Aorta (tissue), 5 donors: ENCODE measurements at regions not wholly inside any gene's neighbourhood (a gene's known extent, or its start where the extent isn't known, plus 50 kb on each side); places are given as distances from the start of the nearest gene placed in this dataset.
A peak's percentile ranks its signal among the peaks of the same experiment; 100 is the strongest.

Experiments used
- ATAC-seq: fragments of 200-7000 bp; cut with Tn5 transposase; one replicate; pipeline ENCODE4 v1.9.1; 2022; ENCODE audit warnings: moderate library complexity; ENCODE audit not compliant: low FRiP score
- DNase-seq, 2 donors: peaks; one replicate each; pipeline ENCODE4 v3.0.0-alpha.2; 2020
- H3K27ac ChIP-seq, 2 donors: one replicate each; pipeline ENCODE4 v1.5.1; 2013; ENCODE audit warnings: low read length in 2 of 2, mild to moderate bottlenecking in 2 of 2, moderate library complexity in 2 of 2, control low read depth in 1 of 2, inconsistent platforms in 1 of 2, low read depth in 1 of 2
- H3K27me3 ChIP-seq, 2 donors: one replicate each; pipeline ENCODE4 v1.6.1; 2013; ENCODE audit warnings: control low read depth in 1 of 2, low read length in 1 of 2, mild to moderate bottlenecking in 1 of 2, moderate library complexity in 1 of 2; ENCODE audit not compliant: insufficient read depth in 2 of 2, control insufficient read depth in 1 of 2
- H3K36me3 ChIP-seq, 2 donors: one replicate each; pipeline ENCODE4 v1.6.1; 2013; ENCODE audit warnings: control low read depth in 1 of 2, low read length in 1 of 2, mild to moderate bottlenecking in 1 of 2; ENCODE audit not compliant: insufficient read depth in 2 of 2, control insufficient read depth in 1 of 2
- H3K4me1 ChIP-seq, 2 donors: one replicate each; pipeline ENCODE4 v1.6.1; 2013; ENCODE audit warnings: low read length in 2 of 2, control low read depth in 1 of 2, mild to moderate bottlenecking in 1 of 2, moderate library complexity in 1 of 2; ENCODE audit not compliant: insufficient read depth in 2 of 2, control insufficient read depth in 1 of 2
- H3K4me3 ChIP-seq, 2 donors: one replicate each; pipeline ENCODE4 v1.5.1; 2013; ENCODE audit warnings: low read length in 2 of 2, control low read depth in 1 of 2, mild to moderate bottlenecking in 1 of 2
- H3K9me3 ChIP-seq: one replicate; pipeline ENCODE4 v1.6.1; 2013; ENCODE audit warnings: mild to moderate bottlenecking, low read length; ENCODE audit not compliant: control insufficient read depth
- WGBS, 2 donors: extraction: QIAGEN DNeasy Blood & Tissue Kit; methylation state at CpG; one replicate each; pipeline ENCODE4 v1.1.7; 2013; 5-methylcytosine and 5-hydroxymethylcytosine counted together
- intact Hi-C, 2 donors: fragments of 100-400 bp; cut with DNase I; formaldehyde crosslinking; loops; one replicate each; pipeline versions ENCODE4 v1.14.2 to v1.15.0; 2022
- donor health status: healthy with polysubstance abuse.
- donor health status: Bipolar disorder and iron deficiency.
- donor health status: DM: no; HTN: no; CAD: no.
- donor health status: DM: no; HTN: no; CAD: no.
- donor health status: DM: yes; HTN: yes; CAD: no.

GRCh38 chr1:5273280-5274003 is 619.0 kb downstream of the AJAP1 start:
- intact Hi-C loops = no loop called here
- H3K27me3 ChIP-seq = no peaks in the 10 kb centered on the region
- no peak overlapping the region for H3K27ac ChIP-seq
- ATAC-seq (no peak), DNase-seq (no peak)
- H3K9me3 ChIP-seq = peaks cover 2% of the 10 kb centered on the region
- H3K4me3 ChIP-seq = no peak overlapping the region
- no peaks in the 10 kb centered on the region for H3K36me3 ChIP-seq
- 35 to 55% methylated on average over 3 of the region's 3 CpGs for WGBS, 2 donors
- no peaks in the 10 kb centered on the region for H3K4me1 ChIP-seq

GRCh38 chr1:5272325-5272724 is 617.9 kb downstream of the AJAP1 start:
- Histone ChIP-seq H3K9me3 (peaks cover 2% of the 10 kb centered on the region), H3K36me3 (no peaks in the 10 kb centered on the region), H3K27ac (no peak overlapping the region), H3K27me3 (no peaks in the 10 kb centered on the region), H3K4me3 (no peak overlapping the region), H3K4me1 (no peaks in the 10 kb centered on the region)
- DNase-seq = no peak
- ATAC-seq = no peak
- WGBS, 2 donors = 80 to 81% methylated on average over 7 of the region's 7 CpGs
- intact Hi-C loops = no loop called here

GRCh38 chr1:5271264-5271663 is 616.9 kb downstream of the AJAP1 start:
- peaks cover 2% of the 10 kb centered on the region for H3K9me3 ChIP-seq
- intact Hi-C loops = no loop called here
- H3K36me3 ChIP-seq = no peaks in the 10 kb centered on the region
- no peak for ATAC-seq
- H3K4me3 ChIP-seq = no peak overlapping the region
- DNase-seq = no peak
- no peaks in the 10 kb centered on the region for H3K27me3 ChIP-seq
- 88 to 93% methylated on average over 2 of the region's 2 CpGs for WGBS, 2 donors
- H3K4me1 ChIP-seq = no peaks in the 10 kb centered on the region
- H3K27ac ChIP-seq = no peak overlapping the region

GRCh38 chr1:5269901-5270300 is 615.5 kb downstream of the AJAP1 start:
- peaks cover 2% of the 10 kb centered on the region for H3K9me3 ChIP-seq
- H3K4me1 ChIP-seq = no peaks in the 10 kb centered on the region
- no peak overlapping the region for H3K27ac ChIP-seq
- no peaks in the 10 kb centered on the region for H3K27me3 ChIP-seq
- 96 to 100% methylated on average over 3 of the region's 3 CpGs for WGBS, 2 donors
- intact Hi-C loops = no loop called here
- DNase-seq = no peak
- no peak overlapping the region for H3K4me3 ChIP-seq
- ATAC-seq = no peak
- no peaks in the 10 kb centered on the region for H3K36me3 ChIP-seq

GRCh38 chr1:5267603-5268235 is 613.3 kb downstream of the AJAP1 start:
- WGBS, 2 donors = 40% methylated on average over 14 of the region's 14 CpGs
- DNase-seq (peak in 1 of 2 donors; percentile 25), ATAC-seq (no peak)
- H3K27me3 ChIP-seq = no peaks in the 10 kb centered on the region
- no peaks in the 10 kb centered on the region for H3K4me1 ChIP-seq
- no peak overlapping the region for H3K27ac ChIP-seq
- peaks cover 2% of the 10 kb centered on the region for H3K9me3 ChIP-seq
- no peak overlapping the region for H3K4me3 ChIP-seq
- no peaks in the 10 kb centered on the region for H3K36me3 ChIP-seq
- intact Hi-C loops = no loop called here

- Histone ChIP-seq H3K27ac (no peak overlapping the region), H3K27me3 (no peaks in the 10 kb centered on the region), H3K36me3 (no peaks in the 10 kb centered on the region), H3K4me1 (no peaks in the 10 kb centered on the region), H3K4me3 (no peak overlapping the region), H3K9me3 (peaks cover 3% of the 10 kb centered on the region)
- intact Hi-C loops = no loop called here
- ATAC-seq = no peak
- peak in 1 of 2 donors; percentile 63 for DNase-seq
- WGBS, 2 donors = 57 to 60% methylated on average over 14 of the region's 14 CpGs
Observed at GRCh38 chr1:5265438-5266075, 611.1 kb downstream of the AJAP1 start.

- peak in 1 of 2 donors; percentile 7 for DNase-seq
- WGBS, 2 donors = 62% methylated on average over 6 of the region's 6 CpGs
Observed at GRCh38 chr1:5264476-5264875, 610.1 kb downstream of the AJAP1 start.

GRCh38 chr1:5256793-5257192 is 602.4 kb downstream of the AJAP1 start:
- DNase-seq (no peak), ATAC-seq (no peak)
- no peak overlapping the region for H3K27ac ChIP-seq
- H3K4me3 ChIP-seq = no peak overlapping the region
- peaks cover 7% of the 10 kb centered on the region for H3K9me3 ChIP-seq
- WGBS, 2 donors = 56 to 57% methylated on average over 2 of the region's 2 CpGs
- H3K36me3 ChIP-seq = no peaks in the 10 kb centered on the region
- H3K4me1 ChIP-seq = no peaks in the 10 kb centered on the region
- intact Hi-C loops = no loop called here
- H3K27me3 ChIP-seq = no peaks in the 10 kb centered on the region

More at GRCh38 chr1:5264476-5264875, 610.1 kb downstream of the AJAP1 start:
- no peak overlapping the region for H3K27ac ChIP-seq
- H3K27me3 ChIP-seq = no peaks in the 10 kb centered on the region
- no peak overlapping the region for H3K4me3 ChIP-seq
- H3K36me3 ChIP-seq = no peaks in the 10 kb centered on the region
- H3K9me3 ChIP-seq = peaks cover 6% of the 10 kb centered on the region
- no peaks in the 10 kb centered on the region for H3K4me1 ChIP-seq
- ATAC-seq = no peak
- intact Hi-C loops = no loop called here

- H3K27ac ChIP-seq = no peak overlapping the region
- H3K27me3 ChIP-seq = no peaks in the 10 kb centered on the region
- DNase-seq (no peak), ATAC-seq (no peak)
- H3K4me3 ChIP-seq = no peak overlapping the region
- intact Hi-C loops = no loop called here
- H3K36me3 ChIP-seq = no peaks in the 10 kb centered on the region
- peaks cover 5% of the 10 kb centered on the region for H3K9me3 ChIP-seq
- H3K4me1 ChIP-seq = no peaks in the 10 kb centered on the region
- 83 to 88% methylated on average over 2 of the region's 2 CpGs for WGBS, 2 donors
Observed at GRCh38 chr1:5254975-5255374, 600.6 kb downstream of the AJAP1 start.
